HG03139 (cell line): ENCODE measurements at regions not wholly inside any gene's neighbourhood (a gene's known extent, or its start where the extent isn't known, plus 50 kb on each side); places are given as distances from the start of the nearest gene placed in this dataset.

Source experiments
- ATAC-seq: cut with Tn5 transposase; IDR thresholded peaks from one replicate; pipeline ENCODE4 v1.9.1; 2021; ENCODE audit not compliant: unreplicated experiment

DNA sequence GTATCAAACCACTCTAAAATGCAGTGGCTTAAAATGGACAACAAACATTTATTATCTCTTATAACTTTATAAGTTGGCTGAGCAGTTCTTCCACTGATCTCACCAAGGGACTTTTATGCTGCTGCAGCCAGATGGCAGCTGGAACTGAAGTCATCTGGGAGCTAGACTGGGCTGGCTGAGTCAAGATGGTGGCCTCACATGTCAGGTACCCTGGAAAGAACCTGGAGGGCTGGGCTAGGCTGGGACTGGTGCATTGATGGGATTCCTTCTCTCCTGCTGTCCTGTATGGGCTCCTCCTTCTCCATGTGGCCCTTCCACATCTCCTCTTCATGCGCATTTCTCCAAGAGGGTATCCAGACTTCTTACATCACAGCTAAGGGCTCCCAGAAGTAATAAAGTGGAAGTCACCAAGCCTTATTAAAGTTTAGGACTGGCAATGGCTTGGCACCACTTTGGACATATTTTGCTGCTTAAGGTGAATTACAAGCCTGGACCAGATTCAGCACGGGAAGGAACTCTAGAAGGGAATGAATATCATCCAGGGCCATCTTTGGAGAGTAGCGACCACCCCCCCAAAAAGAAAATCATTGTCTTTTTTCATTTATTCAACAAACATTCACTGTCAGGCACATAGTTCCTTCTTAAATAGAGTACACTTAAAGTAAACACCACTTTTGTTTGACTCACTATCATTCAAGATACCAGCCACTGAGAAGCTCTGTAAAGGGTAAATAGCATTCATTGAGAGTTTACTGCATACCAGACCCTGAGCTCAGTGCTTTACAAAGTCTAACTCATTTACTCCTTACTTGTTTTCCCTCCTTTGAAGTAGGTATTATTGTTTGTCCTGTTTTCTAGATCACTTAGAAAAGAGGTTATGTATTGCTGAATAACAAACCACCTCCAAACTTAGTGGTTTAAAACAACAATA lies 138.0 kb downstream of the ZFP36L2 start:
- no peak for ATAC-seq

GRCh38 chr2:43087413-43087812 lies 139.0 kb downstream of the ZFP36L2 start:
- no peak for ATAC-seq

DNA sequence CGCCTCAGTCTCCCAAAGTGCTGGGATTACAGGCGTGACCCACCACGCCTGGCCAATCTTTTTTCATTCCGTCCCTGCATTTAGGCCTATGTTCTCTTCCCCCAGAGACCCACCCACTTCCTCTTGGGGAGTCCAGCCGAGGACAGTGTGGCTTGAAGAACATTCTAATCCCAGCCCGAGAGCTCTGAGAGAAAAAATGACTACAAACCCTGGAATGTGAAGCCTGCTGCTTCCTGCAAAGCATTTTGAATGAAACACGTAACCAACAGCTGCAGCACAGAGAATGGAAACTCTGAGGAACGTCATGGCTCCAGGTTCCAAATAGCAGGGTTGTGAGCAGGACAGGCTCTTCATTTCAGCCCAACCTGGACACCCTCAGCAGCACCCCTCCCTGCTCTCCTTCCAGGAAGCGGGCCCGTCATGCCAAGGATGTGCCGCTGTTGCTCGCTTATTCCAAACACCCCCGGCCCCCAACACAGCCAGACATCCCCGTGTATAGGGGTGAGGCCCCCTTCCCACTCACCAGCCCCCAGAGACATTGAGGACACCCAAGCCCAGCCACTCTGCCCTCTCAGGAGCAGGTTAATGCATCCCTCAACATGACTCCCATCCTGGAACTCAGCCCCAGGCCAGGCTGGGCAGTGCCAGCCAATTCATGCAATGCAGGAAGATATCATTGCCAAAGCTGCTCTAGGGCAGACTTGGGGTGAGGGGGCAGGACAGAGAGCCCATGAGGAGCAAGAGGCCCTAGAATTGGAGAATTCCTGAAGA lies 139.8 kb downstream of the ZFP36L2 start:
- no peak for ATAC-seq

GRCh38 chr2:43085929-43086328 lies 140.5 kb downstream of the ZFP36L2 start:
- ATAC-seq, result no peak

- ATAC-seq, result no peak
Observed at GRCh38 chr2:43085505-43085904, 140.9 kb downstream of the ZFP36L2 start.

- no peak for ATAC-seq
Observed at GRCh38 chr2:43084699-43085091, 141.7 kb downstream of the ZFP36L2 start.

DNA sequence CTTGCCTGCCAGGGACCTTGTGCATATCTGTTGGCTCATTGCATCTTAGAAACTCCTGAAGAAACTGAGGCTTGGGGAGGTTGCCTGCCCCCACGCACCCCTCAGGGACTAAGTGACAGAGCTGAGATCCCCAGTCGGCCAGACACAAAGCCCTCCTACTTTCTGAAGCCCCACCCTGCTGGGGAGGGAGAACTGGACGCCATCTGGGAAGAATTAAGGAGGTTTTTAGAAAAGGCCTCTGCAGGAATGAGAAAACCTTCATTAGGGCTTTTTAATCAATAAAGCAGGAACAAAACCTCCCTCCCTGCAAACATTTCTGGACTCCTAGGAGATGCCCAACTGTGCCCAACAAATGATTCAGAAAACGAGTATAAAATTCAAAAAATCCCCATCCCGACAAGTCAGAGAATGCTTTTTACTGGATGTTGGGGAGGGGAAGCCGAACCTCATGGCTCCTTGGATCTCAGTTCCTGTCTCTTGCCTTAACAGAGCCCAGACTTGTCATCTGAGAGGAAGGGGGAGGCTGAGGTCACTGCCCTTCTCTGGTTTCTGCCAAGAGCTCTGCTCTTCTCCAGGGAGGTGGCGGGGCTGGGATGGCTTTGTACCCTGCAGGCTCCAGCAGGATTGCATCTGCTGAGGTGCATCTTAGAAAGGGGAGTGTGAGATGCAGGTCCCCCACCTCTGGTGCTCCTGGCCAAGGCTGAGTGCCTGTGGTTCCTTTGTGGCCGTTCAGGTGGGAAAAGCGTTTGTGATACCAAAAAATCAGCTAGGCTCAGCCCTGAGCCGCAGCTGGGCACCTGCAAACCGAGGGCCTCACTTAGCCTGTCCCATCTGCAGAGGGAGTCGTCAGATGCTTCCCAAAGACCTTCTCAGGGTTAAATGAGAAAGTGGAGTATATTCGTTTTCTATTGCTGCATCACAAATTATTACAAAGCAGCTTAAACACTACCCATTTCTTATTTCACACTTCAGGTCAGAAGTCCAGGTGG lies 142.4 kb downstream of the ZFP36L2 start:
- no peak for ATAC-seq

DNA sequence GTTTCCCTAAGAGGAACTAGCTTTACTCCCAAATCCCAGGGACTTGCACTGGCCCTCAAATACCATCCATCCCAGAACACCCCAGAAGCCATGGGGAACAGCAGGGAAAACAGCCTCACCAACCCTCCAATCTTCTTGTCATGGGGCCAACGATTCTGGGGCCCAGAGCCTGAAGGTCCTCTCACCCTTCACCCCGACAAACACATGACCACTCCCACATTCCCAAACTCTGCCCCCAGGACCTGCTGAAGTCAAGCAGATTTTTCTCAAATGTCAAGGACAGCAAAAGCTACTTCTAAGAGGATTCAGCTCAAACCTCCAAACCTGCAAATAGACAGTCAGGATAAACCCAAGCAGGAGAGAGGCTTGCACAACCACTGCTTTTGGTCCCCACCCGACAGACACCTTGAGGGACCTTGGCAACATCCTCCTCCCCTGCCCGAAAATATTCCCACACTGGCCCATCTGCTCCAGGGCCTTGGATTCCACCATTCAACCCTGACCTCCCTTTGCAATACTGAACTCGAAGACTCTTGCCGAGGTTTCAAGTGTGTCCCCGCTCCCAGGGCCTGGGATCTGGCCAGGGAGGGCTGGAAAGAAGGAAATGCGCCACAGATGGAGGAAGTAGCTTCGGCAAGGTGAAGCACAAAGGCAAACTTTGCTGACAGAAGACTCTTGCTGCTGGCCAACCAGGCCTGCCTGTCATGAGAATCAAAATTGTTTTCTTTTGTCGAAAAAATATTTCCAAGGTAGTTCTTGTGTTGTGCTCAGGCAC lies 143.3 kb downstream of the ZFP36L2 start:
- ATAC-seq, result no peak

GRCh38 chr2:43082111-43082894 lies 144.1 kb downstream of the ZFP36L2 start:
- ATAC-seq, result no peak

GRCh38 chr2:43081131-43081765 lies 145.2 kb downstream of the ZFP36L2 start:
- ATAC-seq, result no peak

DNA sequence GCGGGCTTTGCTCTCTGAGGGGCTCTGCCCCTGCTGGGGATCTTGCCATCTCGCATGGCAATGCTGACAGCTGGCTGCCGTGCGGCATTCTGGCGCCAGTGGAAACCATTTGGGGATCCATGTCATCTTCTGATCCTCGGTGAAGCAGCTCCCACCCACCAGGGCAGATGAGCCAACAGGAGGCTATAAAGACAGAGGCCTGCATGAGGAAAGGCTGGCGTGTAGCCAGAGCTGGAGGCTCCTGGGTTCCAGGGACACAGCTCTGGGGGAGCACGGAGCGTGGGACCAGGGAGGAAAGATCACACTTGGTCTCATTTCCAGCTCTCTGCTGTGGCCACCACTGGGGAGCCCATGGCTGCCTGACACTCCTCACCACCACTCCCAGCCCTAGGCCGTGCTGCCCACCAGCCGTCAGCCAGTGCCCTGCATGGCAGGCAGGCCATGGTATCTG lies 145.8 kb downstream of the ZFP36L2 start:
- ATAC-seq, result no peak

DNA sequence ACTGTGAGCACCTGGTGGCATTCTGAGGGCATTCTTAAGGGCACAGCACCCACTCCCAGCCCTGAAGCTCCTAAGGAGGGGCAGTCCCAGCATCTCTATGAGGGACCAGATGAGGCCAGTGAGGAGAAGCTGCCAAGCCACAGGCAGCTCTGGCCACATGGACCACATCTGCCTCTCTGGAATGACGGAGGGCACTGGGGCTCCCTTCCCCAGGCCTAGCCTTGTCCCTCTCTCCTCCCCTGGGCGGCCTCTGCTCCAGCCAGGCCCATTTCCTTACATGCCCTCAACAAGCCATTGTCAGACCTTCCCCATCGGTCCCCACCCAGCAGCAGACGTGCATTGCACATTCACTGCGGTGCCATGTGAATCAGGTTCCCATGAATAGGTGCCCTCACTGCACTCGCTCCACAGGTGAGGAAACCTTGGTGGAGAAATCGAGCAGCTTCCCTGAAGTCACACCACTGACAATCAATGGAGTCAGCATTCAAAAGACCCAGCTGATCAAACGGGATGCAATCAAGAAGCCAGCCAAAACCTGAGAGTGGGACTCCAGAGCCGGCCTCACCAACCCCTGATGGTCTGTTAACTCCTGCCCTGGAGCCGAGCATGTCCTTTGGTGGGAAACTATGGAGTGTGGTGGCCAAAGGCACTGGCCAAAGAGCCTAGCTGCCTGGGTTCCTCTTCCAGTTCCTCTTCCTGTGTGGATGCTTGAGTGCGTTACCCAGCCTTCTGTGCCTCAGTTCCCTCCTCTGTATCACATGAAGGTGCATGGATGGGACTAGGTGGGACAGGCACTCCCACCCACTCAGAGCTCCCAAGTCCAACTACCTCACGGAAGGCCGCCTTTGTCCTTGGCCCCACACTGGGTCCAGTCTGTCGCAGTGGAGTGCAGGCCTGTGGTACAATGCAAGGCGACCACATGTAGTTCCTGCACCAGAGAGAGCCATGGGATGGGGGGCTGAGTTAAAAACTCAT lies 147.3 kb downstream of the ZFP36L2 start:
- ATAC-seq, result no peak

DNA sequence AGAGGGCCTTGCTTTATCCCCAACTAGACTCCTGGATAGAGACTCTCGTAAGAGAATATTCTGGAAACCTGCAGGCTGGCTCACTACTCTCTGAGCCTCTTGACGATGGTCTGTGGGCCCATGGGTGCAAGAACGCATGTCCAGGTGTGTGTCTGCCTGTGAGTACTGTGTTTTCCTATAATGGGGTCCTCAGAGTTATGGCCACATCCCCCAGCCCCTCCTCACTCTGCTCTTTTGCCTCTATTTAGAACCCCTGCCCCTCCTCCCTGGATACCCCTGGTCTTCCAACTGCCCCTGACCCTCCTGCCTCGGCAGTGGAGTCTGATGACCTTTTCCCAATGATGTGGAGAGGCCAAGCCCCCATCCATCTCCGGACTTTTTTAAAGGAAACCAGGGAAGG lies 148.1 kb downstream of the ZFP36L2 start:
- ATAC-seq, result no peak

DNA sequence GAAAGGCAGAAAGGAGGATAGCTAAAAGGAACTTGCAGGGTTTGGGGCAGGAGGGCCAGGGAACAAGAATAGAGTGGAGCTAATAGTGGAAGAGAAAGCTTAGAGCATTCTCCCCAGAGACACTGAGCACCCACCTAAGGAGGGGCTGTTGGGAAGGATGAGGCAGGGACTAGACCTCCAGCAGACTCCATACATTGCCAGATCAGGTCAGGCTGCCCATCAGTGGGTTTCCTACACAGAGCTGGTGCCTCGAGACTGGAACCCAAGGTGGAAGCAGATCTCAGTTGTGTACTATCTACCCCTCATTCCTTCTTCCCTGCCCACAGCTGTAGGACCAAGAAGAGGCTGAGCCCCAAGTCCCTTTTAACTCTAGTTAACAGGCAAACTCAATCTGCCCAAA lies 148.5 kb downstream of the ZFP36L2 start:
- ATAC-seq, result no peak

GRCh38 chr2:43076676-43077075 lies 149.7 kb downstream of the ZFP36L2 start:
- no peak for ATAC-seq

- no peak for ATAC-seq
Observed at GRCh38 chr2:43075811-43076585, 150.4 kb downstream of the ZFP36L2 start.

DNA sequence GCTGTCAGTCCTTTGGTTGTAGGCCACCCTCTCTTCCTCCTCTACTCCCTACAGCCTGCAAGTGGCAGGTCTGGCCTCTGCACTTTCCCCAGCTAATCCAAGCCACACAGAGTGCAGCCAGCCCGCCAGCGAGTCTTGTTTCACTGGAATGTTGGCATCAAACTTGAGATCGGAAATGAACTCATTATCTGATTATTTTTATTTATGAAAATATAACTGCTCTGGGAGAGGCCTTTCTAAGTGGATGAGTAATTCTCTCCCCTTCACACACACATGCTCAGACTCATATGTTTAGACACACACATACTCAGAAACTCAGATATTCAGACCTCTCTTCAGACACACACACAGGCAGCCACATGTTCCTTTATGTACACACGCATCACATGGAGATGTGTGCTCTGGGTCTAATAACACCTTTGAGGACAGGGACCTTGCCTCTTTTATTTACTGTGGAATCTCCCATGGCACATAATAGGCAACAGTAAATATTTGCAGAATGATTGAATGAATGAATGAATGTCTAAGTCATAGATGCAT lies 151.3 kb downstream of the ZFP36L2 start:
- ATAC-seq, result no peak
